ENCODE measurements at regions not wholly inside any gene's neighbourhood (a gene's known extent, or its start where the extent isn't known, plus 50 kb on each side); places are given as distances from the start of the nearest gene placed in this dataset.

DNA sequence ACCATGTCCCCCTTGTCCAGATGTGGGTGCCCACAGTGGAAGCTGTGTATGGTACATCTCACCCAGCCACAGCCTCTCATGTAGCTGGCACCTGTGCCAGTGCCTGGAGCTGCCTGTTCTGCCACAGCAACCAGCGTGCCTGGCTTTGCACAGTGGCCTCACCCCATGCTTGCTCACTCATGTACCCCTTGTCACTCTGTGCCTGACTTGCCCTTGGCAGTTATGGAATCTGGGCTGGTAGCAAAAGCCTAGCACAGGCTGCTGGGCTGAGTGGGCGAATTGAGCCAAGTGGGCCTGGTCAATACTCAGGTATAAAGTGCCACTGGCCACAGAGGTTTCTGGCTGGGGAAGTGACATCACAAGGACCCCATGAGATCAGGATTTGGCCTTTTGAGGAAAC lies 264.2 kb downstream of the INSC start:
- no peak for DNase-seq (ENCODE audit: low spot score)

DNA sequence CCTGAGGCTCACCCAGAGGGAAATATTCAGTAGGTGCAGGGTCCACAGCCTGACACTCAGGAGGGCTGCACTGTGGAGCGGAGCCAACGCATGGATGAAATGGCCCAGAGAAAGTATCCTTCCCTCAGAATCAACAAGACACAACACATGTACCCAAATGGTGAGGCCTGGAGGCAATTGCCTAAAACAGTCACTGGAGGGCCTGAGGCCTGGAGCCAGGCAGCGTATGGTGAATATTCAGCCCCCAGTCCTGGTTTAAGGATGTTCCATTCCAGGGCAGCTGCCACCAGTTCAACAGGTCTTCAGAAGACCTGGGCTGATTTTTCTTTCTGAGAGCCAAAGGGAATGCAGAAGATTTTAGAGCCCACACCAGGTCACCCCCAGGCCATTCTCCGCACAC lies 264.8 kb downstream of the INSC start:
- DNase-seq (ENCODE audit: low spot score), result no peak

DNA sequence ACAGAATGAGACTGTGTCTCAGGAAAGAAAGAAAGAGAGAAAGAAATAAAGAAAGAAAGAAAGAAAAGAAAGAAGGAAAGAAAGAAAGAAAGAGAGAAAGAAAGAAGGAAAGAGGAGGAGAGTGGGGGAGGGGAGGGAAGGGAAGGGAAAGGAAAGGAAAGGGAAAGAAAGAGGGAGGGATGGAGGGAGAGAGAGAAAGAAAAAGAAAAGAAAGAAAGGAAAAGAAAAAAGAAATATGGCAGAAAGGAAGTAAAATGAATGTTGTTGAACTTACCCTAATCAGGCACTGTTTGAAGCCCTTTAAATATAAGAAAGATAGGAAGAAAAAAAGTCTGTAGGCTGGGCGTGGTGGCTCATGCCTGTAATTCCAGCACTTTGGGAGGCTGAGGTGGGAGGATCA lies 276.1 kb downstream of the INSC start:
- DNase-seq (ENCODE audit: low spot score), result no peak

DNA sequence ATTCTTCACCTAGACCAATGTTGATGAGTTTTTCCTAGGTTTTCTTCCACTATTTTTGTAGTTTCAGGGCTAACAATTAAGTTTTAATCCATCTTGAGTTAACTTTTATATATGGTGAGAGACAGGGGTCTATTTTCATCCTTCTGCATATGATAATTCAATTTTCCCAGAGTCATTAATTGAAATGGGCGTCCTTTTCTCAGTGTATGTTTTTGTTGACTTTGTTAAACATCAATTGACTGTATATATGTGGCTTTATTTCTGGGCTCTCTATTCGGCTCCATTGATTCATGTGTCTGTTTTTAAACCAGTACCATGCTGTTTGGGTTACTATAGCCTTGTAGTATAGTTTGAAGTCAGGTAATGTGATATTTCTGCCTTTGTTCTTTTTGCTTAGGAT lies 282.1 kb downstream of the INSC start:
- DNase-seq (ENCODE audit: low spot score), result no peak

DNA sequence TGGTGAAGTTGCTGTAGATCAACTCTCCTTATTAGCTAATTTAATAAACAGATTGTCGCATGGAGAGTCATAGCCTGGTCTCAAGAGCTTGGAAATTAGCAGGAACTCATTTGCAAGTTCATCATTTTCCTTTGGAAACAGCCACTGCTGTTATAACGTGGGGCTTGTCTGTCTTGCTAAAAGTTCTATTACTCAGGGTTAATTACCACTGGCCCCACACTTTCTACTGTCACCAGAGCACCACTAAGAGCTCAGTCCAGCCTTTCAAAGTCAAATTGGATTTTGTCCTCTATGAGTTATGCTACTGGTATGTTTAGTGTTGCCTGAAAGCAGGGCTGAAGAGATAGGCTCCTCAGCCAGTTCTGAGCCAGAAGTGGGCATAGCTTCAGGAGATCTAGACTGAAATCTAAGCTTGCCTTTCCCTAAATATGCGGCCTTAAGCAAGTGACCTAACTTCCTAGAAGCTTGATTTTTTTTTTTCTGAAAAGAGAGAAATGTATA lies 292.2 kb downstream of the INSC start:
- no peak for DNase-seq (ENCODE audit: low spot score)

DNA sequence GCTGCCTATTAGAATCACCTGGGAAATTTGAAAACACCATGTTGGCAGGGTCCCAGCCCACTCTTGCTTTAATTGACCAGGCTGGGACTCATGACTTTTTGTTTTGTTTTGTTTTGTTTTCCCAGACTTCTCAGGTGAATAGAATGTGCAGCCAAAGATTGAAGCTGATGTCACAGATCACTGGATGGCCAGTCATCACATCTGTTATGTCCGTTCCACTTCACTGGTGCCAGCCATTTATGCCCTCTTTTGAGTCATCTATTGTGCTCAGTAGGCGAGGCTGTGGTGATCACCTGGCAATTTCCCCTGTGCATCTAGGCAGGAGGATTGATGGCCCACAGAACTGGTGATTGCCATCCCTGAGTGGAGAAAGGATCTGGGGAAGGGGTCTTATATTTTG lies 297.3 kb downstream of the INSC start:
- no peak for DNase-seq (ENCODE audit: low spot score)

DNA sequence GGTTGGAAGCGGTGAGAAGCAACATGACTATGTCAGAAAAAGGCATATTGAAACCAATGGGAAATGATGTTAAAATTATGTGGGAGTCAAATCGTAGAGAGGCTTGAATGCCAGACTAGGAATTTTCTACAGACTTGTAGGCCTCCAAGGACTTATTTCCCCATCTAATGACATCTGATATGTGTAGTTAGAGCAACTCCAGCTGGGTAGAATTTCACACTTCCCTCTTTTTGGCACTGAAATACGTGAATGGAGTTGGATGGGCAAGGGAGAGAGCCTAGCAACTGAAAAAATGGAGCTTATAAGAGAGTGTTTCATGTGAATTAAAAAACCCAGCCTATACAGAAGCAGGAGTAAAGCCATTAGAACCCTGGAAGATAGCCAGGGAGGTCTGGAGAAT lies 304.2 kb downstream of the INSC start:
- no peak for DNase-seq (ENCODE audit: low spot score)

DNA sequence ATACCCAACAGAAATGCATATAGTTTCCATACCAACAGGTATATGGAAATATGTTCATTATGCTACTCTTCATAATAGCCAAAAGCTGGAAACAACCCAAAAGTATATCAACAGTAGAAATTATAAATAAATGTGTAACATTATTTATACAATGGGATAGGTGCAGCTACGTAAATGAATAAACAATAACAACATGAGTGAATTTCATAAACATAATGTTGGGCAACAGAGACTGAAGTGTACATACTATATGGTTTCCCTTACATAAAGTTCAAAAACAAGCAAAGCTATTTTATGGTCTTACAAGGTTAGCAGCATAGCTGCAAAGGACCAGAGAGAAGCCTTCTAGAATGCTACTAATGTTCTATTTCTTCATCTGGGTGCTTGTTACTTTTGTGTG lies 305.0 kb downstream of the INSC start:
- no peak for DNase-seq (ENCODE audit: low spot score)

DNA sequence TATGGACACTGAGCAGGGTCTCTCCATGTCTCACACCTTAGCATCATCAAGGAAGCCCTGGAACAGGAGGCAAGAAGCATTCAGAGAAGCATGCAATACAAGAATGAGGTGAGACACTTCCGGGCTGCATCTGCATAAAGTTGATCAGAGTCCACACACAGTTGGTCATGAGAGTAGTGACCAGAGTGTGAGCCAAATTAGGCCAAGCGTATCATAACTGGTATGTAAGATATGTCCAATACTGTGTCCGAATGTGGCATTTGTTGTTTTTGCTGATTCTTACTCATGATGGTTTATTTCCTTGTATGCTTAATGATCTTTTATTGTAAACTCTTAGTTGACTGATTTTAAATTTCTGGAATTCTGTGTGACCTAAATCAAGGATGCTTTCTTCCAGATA lies 315.7 kb downstream of the INSC start:
- no peak for DNase-seq (ENCODE audit: low spot score)

DNA sequence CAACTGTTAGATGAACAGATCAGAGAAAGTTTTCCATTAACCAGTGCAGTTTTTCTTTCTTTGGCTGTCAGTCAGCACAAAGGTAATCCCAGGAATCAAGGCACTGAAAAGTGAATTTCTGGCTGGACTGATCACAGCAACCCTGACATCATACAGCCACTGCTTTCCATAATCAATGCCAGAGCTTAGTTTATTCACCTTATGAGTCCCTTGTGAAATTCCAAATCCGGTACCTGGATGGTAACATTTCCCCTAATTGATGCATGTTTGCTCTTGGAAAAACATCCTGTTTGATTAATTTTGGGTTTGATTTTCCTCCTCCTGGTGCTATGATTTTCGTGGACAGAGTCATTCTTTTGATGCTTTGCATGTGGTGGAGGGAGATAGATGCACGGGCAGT lies 319.8 kb downstream of the INSC start:
- DNase-seq (ENCODE audit: low spot score), result no peak

DNA sequence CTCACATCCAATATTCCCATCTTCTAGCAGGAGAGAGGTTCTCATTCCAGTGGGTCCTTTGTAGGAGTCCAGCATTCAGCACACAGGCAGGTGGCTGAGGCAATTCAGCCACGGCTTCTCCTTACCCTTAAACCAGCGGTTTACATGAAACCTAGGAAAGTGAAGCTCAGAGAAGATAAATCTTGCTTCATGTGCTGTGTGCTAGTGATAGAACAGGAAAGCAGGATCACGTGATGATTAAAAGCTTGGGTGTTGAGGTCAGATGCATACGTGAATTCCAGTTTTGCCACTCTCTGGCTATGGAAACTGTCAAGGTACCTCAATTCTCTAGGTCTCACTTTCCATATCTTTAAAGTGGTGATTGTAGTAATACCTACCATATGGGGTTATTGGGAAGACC lies 331.6 kb downstream of the INSC start:
- no peak for DNase-seq (ENCODE audit: low spot score)

DNA sequence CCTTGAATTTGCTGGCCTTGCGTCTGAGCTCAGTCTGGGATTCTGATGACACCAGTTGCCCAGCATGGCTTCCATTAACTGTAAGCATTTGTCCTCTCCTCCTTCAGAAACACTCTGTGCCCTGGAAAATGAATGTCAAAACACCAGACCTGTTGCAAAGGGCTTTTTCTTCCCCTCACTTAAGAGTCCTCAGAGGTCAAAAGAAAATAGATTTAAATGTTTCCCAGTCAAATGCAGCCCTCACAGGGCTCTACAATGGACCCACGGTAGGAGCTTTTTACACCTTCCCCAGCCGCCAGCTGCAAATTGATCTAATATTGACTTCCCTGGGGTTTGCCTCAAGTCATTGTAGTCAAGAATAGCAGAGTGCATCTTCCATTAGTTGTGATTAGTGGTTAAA lies 332.2 kb downstream of the INSC start:
- no peak for DNase-seq (ENCODE audit: low spot score)

DNA sequence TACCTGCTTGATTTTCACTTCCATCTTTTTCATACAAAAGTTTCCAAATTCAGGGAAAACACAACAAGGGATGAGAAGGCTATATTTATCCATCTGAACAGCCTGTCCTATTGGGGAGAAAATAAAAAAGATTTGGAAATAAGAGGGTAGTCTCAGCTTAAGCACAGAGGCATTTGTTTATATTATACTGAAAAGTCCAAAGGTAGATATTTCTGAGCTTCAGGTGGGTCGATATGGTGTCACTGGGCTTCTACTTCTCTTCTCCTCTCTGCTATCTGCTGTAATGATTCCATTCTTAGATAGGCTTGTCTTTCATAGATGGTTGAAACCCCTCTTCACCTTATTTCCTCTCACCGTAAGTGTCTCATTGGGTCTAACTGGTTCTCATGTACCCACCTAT lies 337.0 kb downstream of the INSC start:
- DNase-seq (ENCODE audit: low spot score), result no peak

DNA sequence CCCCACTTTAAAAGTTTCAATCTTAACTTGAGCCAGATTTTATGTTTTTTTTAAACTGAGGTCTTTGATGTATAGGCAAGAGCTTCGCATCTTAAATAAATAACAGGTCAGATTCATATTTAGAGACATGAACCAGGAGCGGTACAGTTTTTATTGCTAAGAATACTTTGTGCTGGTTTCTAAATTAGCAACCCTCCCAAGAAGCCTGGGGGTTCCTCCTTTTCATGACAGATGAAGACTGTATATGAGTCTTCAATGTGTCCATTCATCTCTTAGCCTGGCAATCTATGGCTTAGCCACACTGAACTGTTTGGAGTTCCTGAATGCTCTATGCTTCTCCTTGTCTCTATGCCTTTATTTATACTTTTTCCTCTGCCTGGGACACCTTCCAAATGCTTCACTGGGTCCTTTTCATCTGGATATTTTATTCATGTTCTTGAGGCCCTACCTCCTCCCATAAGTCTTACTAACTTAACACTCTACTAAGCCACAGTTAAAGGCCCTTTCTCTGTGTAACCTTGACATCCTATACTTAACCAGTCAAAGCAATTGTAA lies 338.6 kb downstream of the INSC start:
- no peak for DNase-seq (ENCODE audit: low spot score)

DNA sequence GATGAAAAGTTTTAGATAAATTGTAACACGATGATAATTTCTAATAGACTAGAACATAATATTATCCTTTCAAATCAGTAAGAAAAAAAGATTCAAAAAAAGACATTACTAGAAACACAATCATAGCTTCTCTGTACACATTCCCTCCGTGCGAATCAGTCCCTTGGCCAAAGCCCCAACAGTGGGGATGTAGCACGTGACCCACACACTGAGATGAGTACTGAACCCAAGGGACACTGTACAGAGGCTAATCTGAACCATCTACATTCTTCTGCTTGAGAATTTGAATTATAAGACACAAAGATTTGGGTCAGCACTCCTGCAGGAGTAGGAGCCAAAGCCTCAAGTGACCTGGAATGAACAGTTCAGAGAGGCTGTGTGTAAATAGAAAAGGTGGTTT lies 353.7 kb downstream of the INSC start:
- no peak for DNase-seq (ENCODE audit: low spot score)

DNA sequence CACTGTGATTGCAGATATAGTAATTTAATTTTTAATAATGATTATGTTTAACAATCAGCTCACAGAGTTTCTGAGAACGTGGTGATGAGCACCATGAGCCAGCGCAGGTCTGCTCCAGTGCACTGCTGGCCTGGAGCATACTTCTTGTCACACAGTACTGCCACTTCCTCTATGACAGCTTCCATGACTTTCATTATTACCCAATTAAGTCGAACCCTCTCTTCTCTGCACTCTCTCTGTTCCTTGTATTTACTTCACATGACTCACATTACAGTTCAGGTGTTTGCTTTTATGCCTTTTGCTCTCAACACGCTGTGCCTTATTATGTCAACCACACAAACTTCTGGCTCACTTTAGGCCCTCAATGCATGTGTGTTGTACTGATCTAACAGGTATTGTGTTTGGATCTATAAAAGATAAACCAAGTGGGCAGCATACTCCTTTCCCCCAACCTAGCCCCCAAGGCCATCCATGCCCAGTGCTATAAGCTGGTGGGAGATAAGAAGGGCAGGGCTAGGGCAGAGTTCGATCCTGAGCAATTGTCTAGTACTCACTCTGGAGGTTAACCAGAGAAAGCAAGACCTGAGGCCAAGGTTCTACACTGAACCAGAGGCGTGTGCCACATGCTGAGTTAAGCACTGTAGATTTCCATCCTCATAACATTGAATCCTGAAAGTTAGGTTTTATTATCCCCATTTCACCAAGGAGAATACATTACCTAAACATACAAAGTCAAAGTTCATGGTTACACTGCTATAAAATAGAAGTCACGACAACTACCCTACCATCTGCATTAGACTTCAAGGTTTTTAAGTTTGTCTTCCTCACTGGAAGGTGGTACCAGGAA lies 356.5 kb downstream of the INSC start:
- DNase-seq (ENCODE audit: low spot score), result peak; percentile 21

DNA sequence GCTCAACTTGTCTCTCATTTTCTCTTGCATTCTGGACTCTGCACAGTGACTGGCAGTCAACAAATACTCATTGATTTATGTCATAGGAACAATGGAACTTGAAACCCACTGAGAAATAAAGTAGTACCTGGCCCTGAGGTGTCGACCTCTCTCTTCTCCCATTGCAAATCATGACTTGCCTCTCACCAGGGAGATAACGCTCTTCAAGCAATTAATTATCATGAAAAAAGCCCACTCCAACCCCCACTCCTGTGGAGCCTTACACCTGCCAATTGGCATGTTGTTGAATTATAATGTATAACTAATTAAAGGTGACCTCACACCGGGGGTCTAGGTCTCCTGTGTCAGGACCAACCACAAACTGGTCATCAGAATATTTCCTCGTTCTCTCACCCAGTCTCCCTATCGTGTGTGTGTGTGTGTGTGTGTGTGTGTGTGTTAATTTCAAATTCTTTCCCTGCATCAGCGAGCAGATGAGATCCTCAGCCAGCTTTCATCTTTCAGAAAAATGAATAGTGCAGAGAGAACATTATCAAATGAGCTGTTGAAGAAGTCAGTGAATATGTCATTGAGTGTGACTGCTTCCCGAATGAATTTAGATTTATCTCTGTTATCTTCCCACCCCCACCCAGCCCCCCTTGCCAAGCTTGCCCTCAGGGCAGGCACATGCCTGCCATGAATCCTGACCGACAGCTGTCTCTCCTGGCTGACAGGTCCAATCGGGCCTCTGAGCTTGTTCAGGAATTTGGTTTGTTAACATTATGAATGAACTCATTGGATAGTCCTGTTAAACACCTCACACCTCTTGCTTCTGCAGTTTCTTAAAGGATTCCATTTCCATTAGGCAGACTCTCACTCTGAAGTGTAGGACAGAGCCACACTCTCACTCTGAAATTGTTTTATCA lies 357.4 kb downstream of the INSC start:
- no peak for DNase-seq (ENCODE audit: low spot score)

DNA sequence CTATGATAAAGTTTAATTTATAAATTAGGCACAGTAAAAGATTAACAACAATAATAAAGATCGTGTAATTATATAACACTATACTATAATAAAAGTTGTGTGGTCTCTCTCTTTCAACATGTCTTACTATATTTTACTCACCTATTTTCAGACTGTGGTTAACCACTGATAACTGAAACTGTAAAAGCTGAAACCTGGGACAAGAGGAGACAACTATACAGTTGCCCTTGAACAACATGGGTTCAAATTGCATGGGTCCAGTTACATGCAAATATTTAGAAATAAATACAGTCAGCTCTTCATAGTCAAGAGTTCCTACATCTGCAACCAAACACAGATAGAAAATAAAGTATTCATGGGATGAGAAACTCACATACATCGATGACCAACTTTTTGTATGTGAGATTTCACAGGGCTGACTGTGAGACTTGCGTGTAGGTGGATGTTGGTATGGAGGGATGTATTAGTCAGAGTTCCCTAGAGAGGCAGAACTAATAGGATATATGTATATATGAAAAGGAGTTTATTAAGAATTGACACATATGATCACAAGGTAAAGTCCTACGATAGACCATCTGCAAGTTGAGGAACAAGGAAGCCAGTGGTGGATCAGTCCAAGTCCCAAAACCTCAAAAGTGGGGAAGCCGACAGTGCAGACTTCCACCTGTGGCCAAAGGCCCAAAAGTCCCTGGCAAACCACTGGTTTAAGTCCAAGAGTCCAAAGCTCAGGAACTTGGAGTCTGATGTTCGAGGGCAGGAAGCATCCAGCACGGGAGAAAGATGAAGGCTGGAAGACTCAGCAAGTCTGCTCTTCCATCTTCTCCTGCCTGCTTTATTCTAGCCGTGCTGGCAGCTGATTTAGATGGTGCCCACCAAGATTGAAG lies 359.5 kb downstream of the INSC start:
- no peak for DNase-seq (ENCODE audit: low spot score)

DNA sequence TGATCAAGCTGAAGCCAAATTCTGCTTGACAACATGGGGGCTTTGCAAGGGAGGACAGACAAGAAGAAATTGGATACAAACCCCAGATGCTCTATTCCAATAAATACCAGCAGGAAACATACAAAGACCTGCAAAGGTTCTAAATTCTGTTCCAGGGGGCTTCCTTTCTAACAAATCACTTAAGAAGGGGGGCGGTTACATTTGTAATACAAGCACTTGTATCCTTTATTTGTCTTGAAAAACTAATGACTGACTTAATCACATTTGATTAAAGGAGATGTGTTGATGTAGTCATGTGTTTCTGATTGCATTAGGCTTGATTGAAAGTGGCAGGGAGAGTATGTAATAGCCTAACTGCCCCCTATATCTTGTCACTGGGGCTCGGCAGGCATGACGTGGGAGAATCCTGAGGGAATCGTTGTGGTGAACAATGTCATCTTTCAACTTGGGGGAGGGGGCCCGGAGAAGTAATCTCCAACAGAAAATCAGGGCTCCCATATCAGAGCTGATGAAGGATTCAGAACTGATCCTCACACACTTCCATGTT lies 361.7 kb downstream of the INSC start:
- DNase-seq (ENCODE audit: low spot score), result no peak

DNA sequence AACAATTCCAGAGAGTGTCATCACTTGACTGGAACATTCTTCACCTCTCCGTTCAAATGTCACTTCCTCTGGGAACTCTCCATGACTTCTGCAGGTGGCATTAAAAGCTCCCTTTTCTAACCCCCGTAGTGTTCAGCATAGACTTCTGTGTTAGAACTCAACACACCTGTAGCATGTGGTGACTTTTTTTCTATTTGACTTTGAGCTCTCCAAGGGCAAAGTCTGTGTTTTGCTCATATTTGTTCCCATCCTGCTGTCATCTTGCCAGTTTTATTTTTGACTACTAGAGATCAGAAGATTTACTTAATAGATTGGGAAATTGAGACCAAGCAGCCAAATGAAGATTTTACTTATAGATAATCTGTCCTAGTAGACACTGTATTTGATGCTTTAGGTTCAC lies 367.1 kb downstream of the INSC start:
- no peak for DNase-seq (ENCODE audit: low spot score)

DNA sequence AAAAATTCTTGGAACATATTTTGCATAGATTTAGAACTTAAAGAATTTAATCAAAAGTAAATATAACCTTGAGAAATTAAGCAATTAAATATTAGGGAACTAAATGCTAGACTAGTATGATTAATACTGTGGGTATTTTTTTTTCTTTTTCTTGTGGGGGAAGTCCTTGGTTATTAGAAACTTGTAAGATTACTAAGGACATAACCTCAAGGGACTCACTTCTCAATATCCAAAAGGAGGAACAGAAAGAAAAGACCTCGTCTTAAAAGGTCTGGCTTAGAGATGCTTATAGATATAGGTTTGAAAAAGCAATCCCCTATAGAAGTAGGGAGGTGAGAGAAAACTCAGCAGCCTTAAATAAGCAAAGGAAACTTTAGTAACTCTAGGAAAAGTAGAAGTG lies 368.5 kb downstream of the INSC start:
- DNase-seq (ENCODE audit: low spot score), result no peak
